Activated CD4-positive, alpha-beta T cell treated with anti-CD3 and anti-CD28 coated beads for 4 hours (primary cell): ENCODE measurements at regions not wholly inside any gene's neighbourhood (a gene's known extent, or its start where the extent isn't known, plus 50 kb on each side); places are given as distances from the start of the nearest gene placed in this dataset.
"Not testable (repeated sequence)": the region's sequence is repeated elsewhere in the genome, so short reads cannot be mapped to it uniquely, and the experiment has no call there.

ENCODE experiments used
- DNase-seq, 2 donors: peaks; one replicate each; pipeline ENCODE4 v3.0.0-alpha.2; 2020

GRCh38 chr2:111407632-111408194, 287.0 kb downstream of the BCL2L11 start:
- DNase-seq = not testable (repeated sequence)

GRCh38 chr2:111410868-111411406, 290.2 kb downstream of the BCL2L11 start:
- DNase-seq = not testable (repeated sequence)

- DNase-seq = peak in 1 of 2 donors; percentile 23
Measured at GRCh38 chr2:111411867-111412681, 291.4 kb downstream of the BCL2L11 start.

- DNase-seq = not testable (repeated sequence)
Measured at GRCh38 chr2:111412841-111413650, 292.3 kb downstream of the BCL2L11 start.

GRCh38 chr2:111413950-111414349, 293.2 kb downstream of the BCL2L11 start:
- DNase-seq = not testable (repeated sequence)

- DNase-seq = not testable (repeated sequence)
Measured at GRCh38 chr2:111415765-111416743, 295.3 kb downstream of the BCL2L11 start.

GRCh38 chr2:111417026-111417425, 296.3 kb downstream of the BCL2L11 start:
- not testable (repeated sequence) for DNase-seq

GRCh38 chr2:111418091-111418875, 297.6 kb downstream of the BCL2L11 start:
- not testable (repeated sequence) for DNase-seq

GRCh38 chr2:111420074-111420473, 299.4 kb downstream of the BCL2L11 start:
- not testable (repeated sequence) for DNase-seq

GRCh38 chr2:111420835-111421234, 300.1 kb downstream of the BCL2L11 start:
- DNase-seq = not testable (repeated sequence)

GRCh38 chr2:111421949-111422348, 301.2 kb downstream of the BCL2L11 start:
- peak in 1 of 2 donors; percentile 8 for DNase-seq

GRCh38 chr2:111422562-111422961, 301.8 kb downstream of the BCL2L11 start:
- not testable (repeated sequence) for DNase-seq

- DNase-seq = not testable (repeated sequence)
Measured at GRCh38 chr2:111423184-111423583, 302.5 kb downstream of the BCL2L11 start.

GRCh38 chr2:111424176-111424575, 303.5 kb downstream of the BCL2L11 start:
- not testable (repeated sequence) for DNase-seq

- peak in 1 of 2 donors; percentile 37 for DNase-seq
Measured at GRCh38 chr2:111424851-111425309, 304.2 kb downstream of the BCL2L11 start.

- peak in 1 of 2 donors; percentile 11 for DNase-seq
Measured at GRCh38 chr2:111425789-111426201, 305.1 kb downstream of the BCL2L11 start.

GRCh38 chr2:111427346-111427745, 306.6 kb downstream of the BCL2L11 start:
- not testable (repeated sequence) for DNase-seq

- not testable (repeated sequence) for DNase-seq
Measured at GRCh38 chr2:111428915-111429314, 308.2 kb downstream of the BCL2L11 start.

GRCh38 chr2:111429353-111429752, 308.6 kb downstream of the BCL2L11 start:
- not testable (repeated sequence) for DNase-seq

GRCh38 chr2:111430817-111431661, 310.3 kb downstream of the BCL2L11 start:
- DNase-seq = not testable (repeated sequence)
